K562 (cell line): ENCODE measurements at regions not wholly inside any gene's neighbourhood (a gene's known extent, or its start where the extent isn't known, plus 50 kb on each side); places are given as distances from the start of the nearest gene placed in this dataset.
A peak's percentile ranks its signal among the peaks of the same experiment; 100 is the strongest.

Source experiments
- CBX3 ChIP-seq, 2 experiments: IDR thresholded peaks; 1 replicate in 1 of 2; 2 replicates in 1 of 2; pipeline ENCODE4 v1.6.1; 2012; ENCODE audit warnings: inconsistent platforms in 2 of 2, low read length in 2 of 2, borderline replicate concordance in 1 of 2, control low read depth in 1 of 2
- CEBPG ChIP-seq, 3 experiments: fragments of 200-800 bp in 1 of 3; sonication (Bioruptor generic) in 1 of 3; sonication (generic) in 1 of 3; formaldehyde crosslinking in 1 of 3; IDR thresholded peaks in 2 of 3; conservative IDR thresholded peaks in 1 of 3; 2 replicates each; pipeline versions ENCODE4 v1.6.1 to v1.8.0; 2016 to 2022; ENCODE audit warnings: missing compliant biosample characterization in 2 of 3, missing genetic modification characterization in 2 of 3, mild to moderate bottlenecking in 1 of 3, missing genetic modification reagents in 1 of 3
- CHCHD3 ChIP-seq: fragments of 250-450 bp; sonication (Bioruptor Pico); IDR thresholded peaks from 2 replicates; pipeline ENCODE4 v2.1.2; 2022; ENCODE audit warnings: mild to moderate bottlenecking
- CREBBP ChIP-seq: IDR thresholded peaks from one replicate; pipeline ENCODE4 v1.6.1; 2012; ENCODE audit warnings: low read depth, mild to moderate bottlenecking, control low read depth, inconsistent platforms, low read length
- ELK3 ChIP-seq: fragments of 450-650 bp; formaldehyde crosslinking; IDR thresholded peaks from 2 replicates; pipeline ENCODE4 v1.4.0; 2020; ENCODE audit warnings: mild to moderate bottlenecking
- HMGXB4 ChIP-seq: sonication (generic); formaldehyde crosslinking; IDR thresholded peaks from 2 replicates; pipeline ENCODE4 v1.8.1; 2023; ENCODE audit warnings: mild to moderate bottlenecking, missing genetic modification reagents
- HNRNPL ChIP-seq: fragments of 200-400 bp; formaldehyde crosslinking; IDR thresholded peaks from 2 replicates; pipeline ENCODE4 v1.6.1; 2017; ENCODE audit warnings: low read depth, mild to moderate bottlenecking, low read length
- ILF3 ChIP-seq: fragments of 450-650 bp; IDR thresholded peaks from 2 replicates; pipeline ENCODE4 v1.6.1; 2018; ENCODE audit warnings: antibody characterized with exemption, mild to moderate bottlenecking, moderate library complexity, borderline replicate concordance
- JUN ChIP-seq, 2 experiments: sonication (generic) in 1 of 2; formaldehyde crosslinking in 1 of 2; IDR thresholded peaks; 2 replicates each; pipeline versions ENCODE4 v1.6.1 to v1.8.0; 2012 to 2022; ENCODE audit warnings: borderline replicate concordance in 2 of 2, mild to moderate bottlenecking in 2 of 2, improper control_type of control experiment in 1 of 2, low read depth in 1 of 2, low read length in 1 of 2, missing genetic modification reagents in 1 of 2
- KDM1A ChIP-seq, 2 experiments: fragments of 450-650 bp; IDR thresholded peaks; 2 replicates each; pipeline ENCODE4 v1.6.1; 2016; ENCODE audit warnings: mild to moderate bottlenecking in 2 of 2
- MEF2A ChIP-seq: IDR thresholded peaks from 2 replicates; pipeline ENCODE4 v1.6.1; 2011; ENCODE audit warnings: low read depth, mild to moderate bottlenecking, low read length, moderate library complexity; ENCODE audit not compliant: control insufficient read depth
- MTA2 ChIP-seq: fragments of 450-650 bp; IDR thresholded peaks from 2 replicates; pipeline ENCODE4 v1.6.1; 2016; ENCODE audit warnings: low read depth
- NFE2 ChIP-seq: IDR thresholded peaks from 2 replicates; pipeline ENCODE4 v1.6.1; 2014; ENCODE audit warnings: antibody characterized with exemption, low read depth
- NFIC ChIP-seq: fragments of 450-650 bp; IDR thresholded peaks from 2 replicates; pipeline ENCODE4 v1.6.1; 2017; ENCODE audit warnings: mild to moderate bottlenecking, inconsistent platforms
- PYGO2 ChIP-seq: fragments of 450-650 bp; IDR thresholded peaks from 2 replicates; pipeline ENCODE4 v1.6.1; 2016; ENCODE audit warnings: mild to moderate bottlenecking, missing genetic modification characterization, moderate library complexity, missing compliant biosample characterization
- RAD21 ChIP-seq, 2 experiments: fragments of 250-450 bp in 1 of 2; fragments of 450-650 bp in 1 of 2; sonication (Bioruptor Pico) in 1 of 2; formaldehyde crosslinking in 1 of 2; IDR thresholded peaks in 1 of 2; conservative IDR thresholded peaks in 1 of 2; 2 replicates each; pipeline versions ENCODE4 v1.4.0 to v1.8.0; 2020 to 2022; ENCODE audit warnings: mild to moderate bottlenecking in 2 of 2, moderate library complexity in 1 of 2
- RBM25 ChIP-seq: fragments of 200-400 bp; formaldehyde crosslinking; IDR thresholded peaks from 2 replicates; pipeline ENCODE4 v1.6.1; 2018; ENCODE audit warnings: low read length, low read depth, moderate library complexity; ENCODE audit not compliant: severe bottlenecking
- TEAD4 ChIP-seq, 2 experiments: sonication (generic) in 1 of 2; formaldehyde crosslinking in 1 of 2; IDR thresholded peaks; 2 replicates each; pipeline versions ENCODE4 v1.6.1 to v1.8.0; 2012 to 2022; ENCODE audit warnings: borderline replicate concordance in 1 of 2, inconsistent platforms in 1 of 2, low read length in 1 of 2, mild to moderate bottlenecking in 1 of 2, missing genetic modification reagents in 1 of 2
- ZNF146 ChIP-seq: IDR thresholded peaks from one replicate; pipeline ENCODE4 v1.6.1; 2018; ENCODE audit warnings: missing compliant biosample characterization; ENCODE audit not compliant: unreplicated experiment
- ZNF609 ChIP-seq: sonication (generic); formaldehyde crosslinking; IDR thresholded peaks from 2 replicates; pipeline ENCODE4 v1.8.1; 2023; ENCODE audit warnings: missing genetic modification reagents, mild to moderate bottlenecking, borderline replicate concordance

GRCh38 chr16:86939609-86940008 is 361.3 kb downstream of the FOXL1 start (continued):
- TF ChIP-seq ZNF609 (no peak), NFIC (no peak), CREBBP (no peak), MTA2 (no peak), ELK3 (CRISPR knock-in tag) (no peak), HMGXB4 (CRISPR knock-in tag) (no peak), TEAD4 (IDR thresholded peaks at IDR 0.05; ENCODE audit: low read length) (peak; percentile 48; the same call in 1 of the 2 replicates), TEAD4 (CRISPR knock-in tag; IDR thresholded peaks at IDR 0.05; ENCODE audit: borderline replicate concordance) (no peak), HNRNPL (no peak), JUN (IDR thresholded peaks at IDR 0.05; ENCODE audit: borderline replicate concordance, low read depth, low read length) (no peak), JUN (CRISPR knock-in tag; IDR thresholded peaks at IDR 0.05; ENCODE audit: borderline replicate concordance) (no peak), ZNF146 (CRISPR knock-in tag) (no peak), KDM1A (IDR thresholded peaks at IDR 0.05) (peak; percentile 74 to 80), ILF3 (no peak), MEF2A (no peak), RBM25 (no peak), CEBPG (CRISPR knock-in tag; IDR thresholded peaks at IDR 0.05) (no peak), CEBPG (tag; conservative IDR thresholded peaks at IDR 0.05 in 1 of 2, IDR thresholded peaks at IDR 0.05 in 1 of 2) (no peak), CHCHD3 (CRISPR knock-in tag) (no peak), NFE2 (0 out of 2 replicates have a peak, but pooled peaks have one; percentile 4), RAD21 (CRISPR knock-in tag; conservative IDR thresholded peaks at IDR 0.05 in 1 of 2, IDR thresholded peaks at IDR 0.05 in 1 of 2) (no peak), PYGO2 (no peak), CBX3 (IDR thresholded peaks at IDR 0.05; ENCODE audit: borderline replicate concordance in 1 of 2, low read length in 2 of 2) (no peak)
